DMS53 treated with DMSO at 0.1 percent for 48 hours (cell line): ENCODE measurements at regions not wholly inside any gene's neighbourhood (a gene's known extent, or its start where the extent isn't known, plus 50 kb on each side); places are given as distances from the start of the nearest gene placed in this dataset.

Source experiments
- DNase-seq: peaks from one replicate; lab custom pipeline; 2025; ENCODE audit not compliant: unreplicated experiment; lab: John Stamatoyannopoulos, UW

DNA sequence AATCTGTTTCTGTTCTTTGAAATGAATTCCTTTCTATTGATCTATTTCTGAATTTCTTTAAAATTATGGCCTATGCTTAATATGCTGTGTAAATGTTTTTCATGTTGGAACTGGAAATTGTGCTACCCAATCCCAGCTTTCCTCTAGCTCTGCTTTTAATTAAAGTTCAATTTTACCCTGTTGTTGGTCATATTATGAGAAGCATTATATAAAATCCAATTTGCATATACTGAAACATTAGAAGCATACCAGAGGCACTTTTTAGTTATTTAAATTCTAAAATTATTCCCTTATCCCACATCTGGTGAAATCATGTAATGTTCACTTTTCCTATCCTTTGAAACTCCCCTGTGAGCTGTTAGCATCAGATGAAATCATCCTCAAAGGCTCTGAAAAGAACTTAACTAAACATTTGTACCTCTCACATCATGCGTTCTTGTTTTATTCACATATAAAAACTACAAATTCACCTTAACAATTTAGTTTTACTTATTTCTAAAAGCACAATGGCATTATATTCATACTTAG, 160.6 kb upstream of the COL21A1 start:
- DNase-seq = no peak

DNA sequence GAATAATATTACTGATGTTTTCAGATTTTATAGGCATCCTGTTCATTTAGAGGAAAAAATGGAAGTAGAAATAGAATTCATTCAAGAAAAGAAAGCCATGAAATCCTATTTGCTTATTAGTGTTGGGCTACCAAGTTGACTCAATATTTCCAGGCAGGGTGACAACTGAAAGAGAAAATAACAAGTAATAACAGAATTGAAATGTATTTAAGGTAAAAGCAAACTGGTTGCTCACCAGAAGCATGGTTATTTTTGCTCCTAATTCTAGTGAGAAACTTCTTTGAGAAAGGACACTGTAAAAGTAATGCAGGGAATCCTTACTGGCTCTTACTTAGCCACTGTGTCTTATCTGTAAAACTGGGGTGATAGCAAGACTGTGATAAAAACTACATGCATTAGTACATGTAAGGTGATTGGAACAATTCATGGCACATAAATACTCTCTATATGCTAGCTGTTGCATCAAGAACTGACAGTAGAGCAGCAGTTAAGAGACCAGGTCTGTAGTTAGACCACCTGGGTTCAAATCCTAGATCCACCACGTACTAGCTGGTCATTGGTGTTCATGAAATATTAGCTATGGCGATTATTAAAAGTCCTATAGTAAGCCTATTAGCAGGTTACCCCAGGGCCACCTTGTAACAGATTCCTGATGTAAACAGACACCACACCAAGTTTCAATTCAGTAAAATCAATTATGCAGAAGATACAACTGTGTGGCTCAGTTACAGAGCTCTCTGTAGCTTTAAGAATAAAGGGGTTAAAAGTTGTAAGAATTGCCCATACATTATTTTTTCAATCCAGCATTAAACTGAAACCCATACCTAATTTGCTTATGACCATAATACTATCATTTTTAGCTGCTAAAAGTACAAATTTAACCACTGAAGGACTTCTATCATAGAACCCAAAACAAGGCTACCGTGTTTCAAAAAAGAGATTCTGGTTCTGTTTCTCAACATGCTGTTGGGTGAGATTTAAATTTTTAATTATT, 159.2 kb upstream of the COL21A1 start:
- DNase-seq = no peak

DNA sequence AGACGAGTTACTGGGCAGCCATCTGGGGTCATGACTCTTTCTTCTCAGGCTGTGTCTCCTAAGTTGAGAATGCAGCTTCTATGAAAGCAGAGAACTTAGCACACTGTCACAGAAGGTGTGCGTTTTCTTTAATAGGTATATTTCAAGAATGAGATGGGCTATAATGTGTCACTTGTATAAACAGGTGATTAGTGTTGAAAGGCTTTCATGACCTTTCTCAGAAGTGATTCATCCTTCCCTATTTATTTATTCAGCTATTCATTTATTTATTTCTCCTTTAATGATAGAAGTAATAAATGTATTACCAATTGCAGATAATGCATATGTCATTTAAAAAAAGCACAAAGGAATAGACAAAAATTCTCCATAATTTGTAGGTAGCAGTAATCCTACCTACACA, 157.2 kb upstream of the COL21A1 start:
- peak; percentile 5 for DNase-seq

DNA sequence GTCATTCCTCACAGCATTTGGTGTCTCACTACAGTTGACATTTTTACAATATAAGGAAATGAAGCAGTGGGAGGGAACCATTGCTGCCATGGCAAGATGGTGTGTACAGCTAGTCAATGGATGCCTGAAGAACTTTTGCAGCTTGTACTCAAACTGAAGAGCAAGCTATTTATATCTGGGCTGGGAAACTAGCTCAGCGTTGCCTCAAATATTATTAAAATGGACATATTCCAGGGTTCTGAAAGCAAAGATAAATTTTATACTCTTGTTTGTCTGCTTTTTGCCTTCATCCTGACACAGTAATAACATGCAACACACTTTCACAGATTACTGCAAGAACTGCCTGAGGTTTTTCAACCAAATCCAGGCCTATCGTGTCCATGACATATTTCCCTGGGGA, 156.4 kb upstream of the COL21A1 start:
- no peak for DNase-seq

DNA sequence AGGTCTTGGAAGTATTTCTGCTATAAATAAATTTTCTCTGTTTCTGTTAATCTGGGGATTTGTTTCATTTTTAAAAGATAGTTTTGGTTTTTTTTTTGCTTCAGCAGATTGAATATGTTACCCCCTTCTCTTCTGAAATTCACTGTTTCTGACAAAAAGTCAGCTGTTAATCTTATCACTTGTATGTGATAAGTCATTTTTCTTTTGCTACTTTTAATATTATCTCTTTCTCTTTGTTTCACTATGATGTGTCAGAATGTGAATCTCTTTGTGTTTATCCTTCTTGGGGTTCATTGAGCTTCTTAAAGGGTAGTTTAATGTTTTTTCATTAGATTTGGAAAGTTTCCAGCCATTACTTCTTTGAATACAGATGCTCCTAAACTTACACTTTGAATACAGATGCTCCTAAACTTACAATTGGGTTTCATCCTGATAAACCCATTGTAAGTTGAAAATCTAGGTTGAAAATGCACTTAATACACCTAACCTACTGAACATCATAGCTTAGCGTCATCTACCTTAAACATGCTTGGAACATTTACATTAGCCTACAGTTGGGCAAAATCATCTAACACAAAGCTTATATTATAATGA, 154.2 kb upstream of the COL21A1 start:
- DNase-seq = no peak

DNA sequence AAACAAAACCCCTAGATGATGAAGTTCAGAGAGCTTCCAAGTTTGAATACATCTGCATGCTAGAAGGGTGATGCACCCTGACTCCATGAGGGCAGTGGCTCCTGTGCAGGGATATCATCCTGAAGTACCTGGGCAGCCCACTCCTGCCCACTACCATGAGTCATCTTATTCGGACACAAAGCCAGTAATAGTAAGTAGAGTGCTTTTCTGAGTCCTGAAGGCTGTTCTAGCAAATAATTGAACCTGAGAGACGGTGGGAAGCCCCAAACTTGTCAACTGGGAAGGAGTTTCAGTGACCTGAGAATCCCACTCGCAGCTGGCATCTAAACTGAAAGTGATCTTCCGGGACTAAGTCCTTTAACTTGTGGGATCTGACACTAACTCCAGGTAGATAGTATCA, 152.9 kb upstream of the COL21A1 start:
- DNase-seq = peak; percentile 52

DNA sequence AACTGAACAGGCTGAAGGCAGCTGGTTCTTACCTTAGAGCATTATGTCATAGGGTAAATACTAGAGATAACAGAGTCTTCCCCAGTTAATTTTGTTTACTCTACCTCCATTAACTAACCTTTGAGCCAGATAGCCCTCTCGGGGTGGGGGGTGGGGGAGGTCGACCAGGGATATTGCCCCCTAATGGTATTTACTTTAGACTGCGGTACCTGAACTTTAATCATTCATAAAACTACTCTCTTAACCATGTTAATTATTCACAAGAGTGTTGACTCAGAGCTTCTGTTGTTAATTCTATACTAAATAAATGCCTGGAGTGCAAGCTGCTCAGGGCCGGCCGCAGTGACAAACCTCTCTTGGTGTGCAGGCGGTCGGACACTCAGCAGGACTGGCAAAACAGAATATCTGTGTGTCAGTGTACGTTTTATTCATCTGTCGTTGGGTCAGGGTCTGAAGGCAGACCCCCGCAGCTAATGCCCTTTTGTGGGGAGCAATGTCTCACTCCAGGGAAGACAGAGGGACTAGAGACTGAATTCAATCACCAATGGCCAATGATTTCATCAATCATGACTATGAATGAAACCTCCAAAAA, 152.4 kb upstream of the COL21A1 start:
- peak; percentile 100 for DNase-seq

DNA sequence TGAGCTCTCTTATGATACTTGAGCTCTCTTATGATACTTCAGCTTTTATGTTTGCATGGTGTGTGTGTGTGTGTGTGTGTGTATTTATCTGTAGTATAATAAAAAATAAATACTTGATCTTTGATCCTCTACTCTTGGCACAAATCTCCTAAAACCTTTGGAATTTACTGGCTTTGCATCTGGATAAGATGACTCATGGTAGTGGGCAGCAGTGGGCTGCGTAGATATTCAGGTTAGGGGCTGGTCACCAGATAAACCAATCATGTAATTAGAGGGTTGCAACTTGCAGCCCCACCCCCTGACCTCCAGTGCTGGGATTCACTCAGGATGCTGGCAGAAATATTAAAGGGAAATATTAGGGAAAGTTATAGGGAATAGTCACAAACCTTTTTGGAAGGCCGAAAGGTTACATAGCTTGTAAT, 151.9 kb upstream of the COL21A1 start:
- peak; percentile 86 for DNase-seq

DNA sequence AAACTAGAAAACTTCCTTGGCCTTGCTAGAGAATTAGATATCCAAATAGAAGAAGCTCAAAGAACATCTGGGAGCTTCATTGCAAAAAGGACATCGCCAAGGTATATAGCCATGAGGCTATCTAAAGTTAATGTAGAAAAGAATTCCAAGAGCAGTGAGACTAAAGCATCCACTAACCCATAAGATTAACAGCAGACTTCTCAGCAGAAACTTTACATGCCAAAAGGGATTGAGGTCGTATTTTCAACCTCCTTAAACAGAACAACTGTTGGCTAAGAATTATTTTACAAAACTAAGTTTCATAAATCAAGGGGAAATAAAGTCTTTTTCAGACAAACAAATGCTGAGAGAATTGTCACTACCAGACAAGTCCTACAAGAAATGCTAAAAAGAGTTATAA, 149.1 kb upstream of the COL21A1 start:
- no peak for DNase-seq

DNA sequence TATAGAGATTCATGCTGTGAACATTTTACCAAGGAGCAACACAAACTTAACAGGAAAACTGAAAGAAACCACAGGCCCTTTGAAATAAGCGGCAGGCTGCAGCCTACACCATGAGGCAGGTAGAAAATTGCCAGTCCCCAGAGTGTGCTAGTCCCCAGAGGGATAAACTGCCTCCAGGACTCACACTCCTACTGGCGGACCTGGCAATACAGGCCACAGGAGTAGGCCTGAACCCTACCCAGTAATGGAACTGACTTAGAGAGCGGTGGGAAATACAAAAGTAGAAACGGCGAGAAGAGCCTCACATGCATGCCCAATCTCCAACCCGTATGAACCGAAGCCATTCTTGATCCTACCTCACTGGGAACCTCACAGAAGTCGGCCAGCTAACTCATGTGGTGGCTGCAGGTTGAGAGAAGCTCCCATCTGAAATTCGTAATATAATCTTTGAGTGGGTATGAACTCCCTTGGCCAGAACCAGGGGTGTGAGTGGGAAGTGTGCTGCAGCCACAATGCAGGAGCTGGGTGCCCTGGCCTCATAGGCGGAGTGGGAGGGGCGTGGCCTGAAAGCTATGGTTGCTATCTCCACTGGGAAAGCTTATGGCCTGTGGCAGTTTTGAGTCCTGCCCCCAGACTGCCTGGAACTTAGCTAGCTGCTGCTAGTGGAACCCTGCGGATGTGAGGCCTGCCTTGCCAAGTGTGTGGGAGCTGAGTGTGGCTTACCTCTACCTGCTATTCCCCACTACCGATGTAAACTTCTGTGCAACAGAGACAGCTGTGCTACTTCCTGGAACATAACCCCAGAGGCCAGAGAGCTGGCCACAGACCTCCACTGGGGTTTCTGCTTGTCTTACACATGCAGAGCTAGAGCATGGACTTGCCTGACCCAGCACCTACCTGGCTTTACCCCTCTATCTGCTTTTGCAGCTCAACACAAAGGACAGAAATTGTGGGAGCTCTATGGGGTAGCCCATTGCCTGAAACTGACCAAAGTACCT, 146.5 kb upstream of the COL21A1 start:
- DNase-seq = no peak

DNA sequence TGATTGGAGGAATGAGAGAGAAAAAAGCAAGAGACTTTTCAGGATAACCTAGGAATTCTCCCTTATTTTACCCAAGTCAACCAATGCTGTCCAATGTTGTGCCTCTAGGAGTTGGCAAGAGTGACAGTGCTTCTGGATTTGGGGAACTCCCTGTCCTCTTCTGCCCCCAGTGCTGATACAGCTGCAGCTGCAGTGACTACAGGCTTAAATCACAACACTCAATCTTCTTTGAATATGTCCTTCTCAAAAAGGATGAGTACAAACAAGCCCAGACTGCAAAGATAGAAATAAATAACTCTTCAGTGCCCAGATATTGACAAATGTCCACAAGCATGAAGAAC, 141.0 kb upstream of the COL21A1 start:
- DNase-seq = peak; percentile 77

DNA sequence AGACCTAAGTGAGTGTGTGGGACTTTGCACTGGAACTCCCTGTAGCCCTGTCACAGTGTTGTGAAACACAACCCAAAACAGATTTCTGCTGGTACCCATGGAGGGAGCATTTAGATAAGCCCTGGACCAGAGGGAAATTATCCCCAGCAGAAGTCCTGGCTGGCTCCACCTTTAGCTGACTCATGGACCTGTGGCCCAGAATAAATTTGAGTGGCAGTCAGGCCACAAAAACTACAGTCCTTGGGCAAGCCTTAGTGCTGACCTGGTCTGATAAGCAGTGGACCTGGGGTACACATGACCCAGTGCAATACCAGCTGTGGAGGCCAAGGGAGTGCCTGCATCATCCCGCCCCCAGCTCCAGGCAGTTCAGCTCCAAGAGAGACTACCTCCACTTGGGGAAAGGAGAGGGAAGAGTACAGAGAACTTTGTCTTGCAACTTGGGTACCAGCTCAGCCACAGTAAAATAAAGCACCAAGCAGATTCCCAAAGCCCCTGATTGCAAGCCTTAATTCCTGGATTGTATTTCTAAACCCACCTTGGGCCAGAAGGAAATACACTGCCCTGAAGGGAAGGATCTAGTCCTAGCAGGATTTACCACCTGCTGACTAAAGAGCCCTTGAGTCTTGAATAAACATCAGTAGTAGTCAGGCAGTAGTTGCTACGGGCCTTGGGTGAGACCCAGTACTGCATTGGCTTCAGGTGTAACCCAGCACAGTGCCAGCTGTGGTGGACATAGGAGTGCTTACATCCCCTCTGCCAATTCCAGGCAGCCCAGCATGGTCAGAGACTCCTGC, 140.4 kb upstream of the COL21A1 start:
- DNase-seq = peak; percentile 97

DNA sequence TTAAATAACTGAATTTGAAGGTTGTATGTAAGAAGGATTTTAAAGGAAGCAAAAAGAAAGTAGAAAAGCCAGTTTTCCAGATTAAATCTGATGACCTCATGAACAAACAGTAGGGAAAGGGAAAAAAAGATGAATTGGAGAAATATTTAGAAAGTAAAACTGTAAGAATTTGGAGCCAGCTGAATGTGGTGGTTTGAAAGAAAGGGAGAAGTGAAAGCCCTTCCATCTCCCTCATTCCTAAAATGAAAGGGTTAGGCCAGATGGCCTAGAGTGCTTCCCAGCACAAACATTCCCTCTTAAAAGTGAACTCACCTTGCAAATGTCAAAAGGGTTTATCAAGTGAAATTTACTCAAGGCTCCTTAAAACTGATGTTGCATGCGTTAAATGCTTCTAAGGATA, 139.3 kb upstream of the COL21A1 start:
- DNase-seq = peak; percentile 24

DNA sequence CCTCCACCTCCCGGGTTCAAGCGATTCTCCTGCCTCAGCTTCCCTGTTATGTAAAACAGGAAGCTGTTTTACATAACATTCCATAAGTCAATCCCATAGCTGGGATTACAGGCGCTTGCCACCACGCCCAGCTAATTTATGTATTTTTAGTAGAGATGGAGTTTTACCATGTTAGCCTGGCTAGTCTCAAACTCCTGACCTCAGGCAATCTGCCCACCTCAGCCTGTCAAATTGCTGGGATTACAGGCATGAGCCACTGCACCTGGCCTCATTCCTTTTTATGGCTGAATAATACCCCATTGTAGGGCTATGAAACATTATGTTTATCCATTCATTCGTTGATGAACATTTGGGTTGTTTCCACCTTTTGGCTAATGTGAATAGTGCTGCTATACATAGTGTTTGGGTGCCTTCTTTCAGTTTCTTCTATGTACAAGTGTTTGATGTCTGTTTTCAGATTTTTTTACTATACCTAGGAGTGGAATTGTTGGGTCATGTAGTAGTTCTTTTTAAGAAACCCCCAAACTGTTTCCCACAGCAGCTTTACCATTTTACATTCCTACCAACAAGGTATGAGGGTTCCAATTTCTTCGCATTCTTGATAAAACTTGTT, 138.7 kb upstream of the COL21A1 start:
- DNase-seq = no peak

DNA sequence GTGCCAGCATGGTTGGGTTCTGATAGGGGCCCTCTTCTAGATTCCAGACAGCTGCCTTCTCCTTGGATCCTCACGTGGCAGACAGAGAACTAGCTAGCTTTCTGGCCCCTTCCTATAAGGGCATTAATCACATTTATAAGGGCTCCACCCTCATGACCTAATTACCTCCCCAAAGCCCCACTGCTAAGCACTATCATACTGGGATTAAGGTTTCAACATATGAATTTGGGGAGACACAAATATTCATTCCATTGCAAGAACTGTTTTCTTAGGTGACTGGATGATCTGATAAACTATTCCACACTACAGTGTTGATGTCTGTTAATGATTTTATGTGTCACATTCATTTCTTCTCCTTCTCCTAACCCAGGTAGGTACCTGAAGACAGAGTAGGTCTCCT, 135.8 kb upstream of the COL21A1 start:
- no peak for DNase-seq

DNA sequence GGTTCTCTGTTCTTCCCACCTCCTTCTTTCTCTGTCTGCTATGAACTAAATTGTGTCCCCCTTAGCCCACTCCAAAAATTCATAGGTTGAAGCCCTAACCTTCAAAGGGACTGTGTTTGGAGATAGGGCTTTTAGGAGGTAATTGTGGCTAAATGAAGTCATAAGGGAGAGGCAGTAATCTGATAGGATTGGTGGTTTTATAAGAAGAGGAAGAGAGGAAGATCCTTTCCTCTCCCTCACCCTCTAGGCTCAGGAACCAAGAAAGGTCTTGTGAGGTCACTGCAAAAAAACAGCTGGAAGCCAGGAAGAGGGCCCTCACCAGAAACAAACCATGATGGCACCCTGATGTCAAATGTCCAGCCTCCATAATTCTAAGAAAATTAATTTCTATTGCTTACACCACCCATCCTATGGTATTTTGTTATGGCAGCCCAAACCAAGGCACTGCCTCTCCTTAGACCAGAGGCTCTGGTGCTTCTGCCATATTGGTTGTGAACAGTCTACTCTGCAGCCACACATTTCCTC, 135.1 kb upstream of the COL21A1 start:
- DNase-seq = no peak

DNA sequence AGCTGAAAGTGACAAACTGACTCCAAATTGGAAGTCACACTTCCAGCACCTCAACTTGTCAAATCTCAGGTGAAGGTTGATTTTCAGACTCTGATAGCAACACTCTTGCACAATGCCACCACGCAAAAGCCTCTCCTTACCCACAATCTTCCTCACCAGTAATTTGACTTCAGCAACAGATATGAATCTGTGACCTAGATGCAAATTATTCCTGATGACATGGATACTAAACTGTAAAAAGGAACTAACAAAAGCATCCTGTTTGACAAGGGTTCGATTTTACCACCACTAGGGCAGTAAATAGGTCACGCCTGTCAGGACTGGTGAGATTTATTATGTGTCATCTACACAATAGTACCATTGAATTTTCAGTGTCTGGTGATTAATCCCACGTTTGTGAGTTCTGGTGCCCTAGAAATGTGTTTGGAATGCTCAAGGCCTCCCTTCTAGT, 134.4 kb upstream of the COL21A1 start:
- DNase-seq = no peak

DNA sequence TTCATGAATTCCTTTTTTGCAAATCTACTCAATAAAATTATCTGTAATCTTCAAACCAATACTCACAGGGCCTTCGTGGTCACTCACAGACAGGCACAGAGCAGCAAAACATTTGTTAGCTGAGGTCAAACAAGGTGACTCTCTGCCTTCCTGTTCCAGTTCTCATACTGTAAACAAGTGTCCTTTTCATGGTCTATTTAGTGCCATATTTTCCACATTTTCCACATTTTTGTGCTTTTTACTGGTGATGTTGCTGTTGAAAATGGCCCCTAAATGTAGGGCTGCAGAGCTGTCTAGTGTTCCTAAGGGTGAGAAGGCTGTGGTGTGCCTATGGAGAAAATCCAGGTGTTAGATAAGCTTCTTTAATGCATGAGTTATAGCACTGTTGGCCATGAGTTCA, 133.1 kb upstream of the COL21A1 start:
- DNase-seq = no peak

DNA sequence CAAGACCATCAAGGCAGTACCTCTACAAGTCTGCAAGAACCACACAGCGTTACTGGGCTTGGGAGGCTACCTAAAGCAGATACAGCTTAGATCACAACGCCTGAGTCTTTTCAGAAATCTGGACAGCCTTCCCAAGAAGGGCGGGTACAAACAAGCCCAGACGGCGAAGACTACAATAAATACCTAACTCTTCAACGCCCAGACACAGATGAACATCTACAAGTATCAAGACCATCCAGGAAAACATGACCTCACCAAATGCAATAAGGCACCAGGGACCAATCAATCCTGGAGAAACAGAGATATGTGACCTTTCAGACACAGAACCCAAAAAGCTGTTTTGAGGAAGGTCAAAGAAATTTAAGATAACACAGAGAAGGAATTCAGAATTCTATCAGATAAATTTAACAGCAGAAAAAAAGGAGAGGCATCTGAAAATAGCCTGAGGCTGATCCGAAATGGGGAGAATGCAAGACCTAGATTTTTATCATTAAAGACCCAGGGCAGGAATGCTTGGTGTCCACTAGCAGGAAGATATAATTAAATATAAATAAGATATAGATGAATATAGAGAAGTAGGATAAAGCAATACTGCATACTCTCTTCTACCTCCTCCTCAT, 131.7 kb upstream of the COL21A1 start:
- no peak for DNase-seq
